Panc1 (cell line): ENCODE measurements at regions not wholly inside any gene's neighbourhood (a gene's known extent, or its start where the extent isn't known, plus 50 kb on each side); places are given as distances from the start of the nearest gene placed in this dataset.

Source experiments
- ATAC-seq: fragments of 200-7000 bp; cut with Tn5 transposase; 2 replicates; pipeline ENCODE4 v1.9.1; 2020; ENCODE audit warnings: mild to moderate bottlenecking, moderate library complexity
- BruUV-seq: library from RNA; stranded (reverse); fragments of 400-500 nt; replicated peaks from 2 replicates; lab custom pipeline; 2021; lab: Mats Ljungman, UMichigan
- CTCF ChIA-PET: fragments of 300-600 bp; sonication (Branson Sonifier 250); formaldehyde crosslinking; loops from one replicate; lab custom pipeline; 2022; ENCODE audit warnings: antibody characterized with exemption; lab: Charles Lee
- POLR2A ChIA-PET: fragments of 300-600 bp; sonication (Branson Sonifier 250); formaldehyde crosslinking; loops from one replicate; lab custom pipeline; 2022; ENCODE audit warnings: antibody characterized with exemption; lab: Charles Lee
- DNase-seq: peaks from one replicate; pipeline ENCODE4 v3.0.0-alpha.2; 2010; ENCODE audit warnings: low read depth, low spot score
- H3K27ac ChIP-seq: 2 replicates; pipeline ENCODE4 v1.5.1; 2011; ENCODE audit warnings: mild to moderate bottlenecking, low read length, inconsistent platforms
- H3K27me3 ChIP-seq: fragments of 200-500 bp; sonication (Bioruptor generic); 2 replicates; pipeline ENCODE4 v1.6.0; 2014; ENCODE audit warnings: low read length, inconsistent platforms; ENCODE audit not compliant: control insufficient read depth, insufficient read depth
- H3K36me3 ChIP-seq: fragments of 200-500 bp; sonication (Bioruptor generic); 2 replicates; pipeline ENCODE4 v1.5.1; 2014; ENCODE audit warnings: inconsistent platforms, mild to moderate bottlenecking, low read length, moderate library complexity; ENCODE audit not compliant: control insufficient read depth, insufficient read depth
- H3K4me1 ChIP-seq: 2 replicates; pipeline ENCODE4 v1.5.1; 2011; ENCODE audit warnings: inconsistent platforms, mild to moderate bottlenecking, low read length, moderate library complexity; ENCODE audit not compliant: control insufficient read depth, insufficient read depth
- H3K4me3 ChIP-seq, 2 experiments: 2 replicates each; pipeline ENCODE4 v1.5.1; 2011 to 2012; ENCODE audit warnings: low read depth in 2 of 2, low read length in 2 of 2, mild to moderate bottlenecking in 2 of 2, inconsistent platforms in 1 of 2, moderate library complexity in 1 of 2
- H3K9me3 ChIP-seq: fragments of 200-500 bp; sonication (Bioruptor generic); 2 replicates; pipeline ENCODE4 v1.5.1; 2014; ENCODE audit warnings: low read depth, mild to moderate bottlenecking, inconsistent platforms, low read length, moderate library complexity; ENCODE audit not compliant: control insufficient read depth, insufficient read depth
- CTCF ChIP-seq: fragments of 450-650 bp; IDR thresholded peaks from 2 replicates; pipeline ENCODE4 v1.5.1; 2017; ENCODE audit warnings: mild to moderate bottlenecking
- POLR2AphosphoS5 ChIP-seq: IDR thresholded peaks from 2 replicates; pipeline ENCODE4 v1.6.1; 2012; ENCODE audit warnings: mild to moderate bottlenecking, low read depth, low read length, moderate library complexity
- REST ChIP-seq, 2 experiments: IDR thresholded peaks; 2 replicates each; pipeline ENCODE4 v1.6.1; 2011 to 2012; ENCODE audit warnings: low read depth in 2 of 2, control low read depth in 1 of 2, low read length in 1 of 2, mild to moderate bottlenecking in 1 of 2, moderate library complexity in 1 of 2; ENCODE audit not compliant: insufficient read depth in 1 of 2
- SIN3A ChIP-seq: IDR thresholded peaks from 2 replicates; pipeline ENCODE4 v1.6.1; 2012; ENCODE audit warnings: low read depth, mild to moderate bottlenecking, low read length, moderate library complexity, borderline replicate concordance; ENCODE audit not compliant: insufficient read depth
- TCF7L2 ChIP-seq: IDR thresholded peaks from 2 replicates; pipeline ENCODE4 v1.6.1; 2011; ENCODE audit warnings: mild to moderate bottlenecking, low read depth, low read length, inconsistent platforms
- in situ Hi-C: cut with HindIII; loops from 2 replicates; pipeline ENCODE4 v1.10.0; 2016; ENCODE audit warnings: low sequenced_read_pairs, low pct_unique_long_range_greater_than_20kb
- intact Hi-C: fragments of 100-400 bp; cut with micrococcal nuclease; formaldehyde crosslinking; loops from one replicate; pipeline ENCODE4 v1.10.0; 2022; ENCODE audit not compliant: unreplicated experiment

GRCh38 chr4:11632025-11632424, 203.3 kb upstream of the HS3ST1 start:
- POLR2A ChIA-PET: no interaction called here
- in situ Hi-C loops: no loop called here
- DNase-seq: no peak

GRCh38 chr4:11631416-11631815, 202.7 kb upstream of the HS3ST1 start:
- ChIA-PET POLR2A (no interaction called here), CTCF (no interaction called here)
- Histone ChIP-seq H3K27ac (no peak overlapping the region), H3K4me1 (no peaks in the 10 kb centered on the region), H3K36me3 (no peaks in the 10 kb centered on the region), H3K27me3 (no peaks in the 10 kb centered on the region), H3K4me3 (no peak overlapping the region), H3K9me3 (no peaks in the 10 kb centered on the region)
- DNase-seq (no peak), ATAC-seq (no peak)
- intact Hi-C loops (no loop called here), in situ Hi-C loops (no loop called here)
- TF ChIP-seq POLR2AphosphoS5: no peak
- TF ChIP-seq CTCF: no peak
- TF ChIP-seq TCF7L2: no peak
- no peak for TF ChIP-seq REST (IDR thresholded peaks at IDR 0.05; ENCODE audit: insufficient read depth in 1 of 2, low read depth in 2 of 2, low read length in 1 of 2)
- TF ChIP-seq SIN3A: no peak
- no TSS peak for BruUV-seq

More at GRCh38 chr4:11632025-11632424, 203.3 kb upstream of the HS3ST1 start:
- Histone ChIP-seq H3K4me3 (no peak overlapping the region), H3K4me1 (no peaks in the 10 kb centered on the region), H3K9me3 (no peaks in the 10 kb centered on the region), H3K27me3 (no peaks in the 10 kb centered on the region), H3K36me3 (no peaks in the 10 kb centered on the region), H3K27ac (no peak overlapping the region)
- BruUV-seq: no TSS peak
- intact Hi-C loops: no loop called here
- CTCF ChIA-PET: no interaction called here
- ATAC-seq: no peak
- TF ChIP-seq CTCF (no peak), POLR2AphosphoS5 (no peak), SIN3A (no peak), REST (IDR thresholded peaks at IDR 0.05; ENCODE audit: insufficient read depth in 1 of 2, low read depth in 2 of 2, low read length in 1 of 2) (no peak), TCF7L2 (no peak)
